Smooth muscle cell (in vitro differentiated cells): ENCODE measurements at regions not wholly inside any gene's neighbourhood (a gene's known extent, or its start where the extent isn't known, plus 50 kb on each side); places are given as distances from the start of the nearest gene placed in this dataset.

Experiments
- DNase-seq: peaks from one replicate; lab custom pipeline; 2025; ENCODE audit not compliant: unreplicated experiment; lab: John Stamatoyannopoulos, UW
- H2AFZ ChIP-seq: fragments of 200-600 bp; sonication (generic); 2 replicates; pipeline ENCODE4 v1.6.0; 2016; ENCODE audit warnings: antibody characterized with exemption, low read depth, mild to moderate bottlenecking
- H3F3A ChIP-seq: fragments of 200-600 bp; sonication (generic); 2 replicates; pipeline ENCODE4 v1.6.0; 2017; ENCODE audit warnings: antibody characterized with exemption, low read depth
- H3K27ac ChIP-seq: fragments of 200-600 bp; sonication (generic); 2 replicates; pipeline ENCODE4 v1.5.1; 2016; ENCODE audit warnings: low read depth, mild to moderate bottlenecking
- H3K27me3 ChIP-seq: fragments of 200-600 bp; sonication (generic); 2 replicates; pipeline ENCODE4 v1.6.1; 2016; ENCODE audit warnings: low read depth, mild to moderate bottlenecking
- H3K36me3 ChIP-seq: fragments of 200-600 bp; sonication (generic); 2 replicates; pipeline ENCODE4 v1.5.1; 2016; ENCODE audit warnings: low read depth
- H3K4me1 ChIP-seq: fragments of 200-600 bp; sonication (generic); 2 replicates; pipeline ENCODE4 v1.5.1; 2016; ENCODE audit warnings: low read depth
- H3K4me2 ChIP-seq: fragments of 200-600 bp; sonication (generic); 2 replicates; pipeline ENCODE4 v1.6.0; 2016; ENCODE audit warnings: mild to moderate bottlenecking
- H3K4me3 ChIP-seq: fragments of 200-600 bp; sonication (generic); 2 replicates; pipeline ENCODE4 v1.5.1; 2016; ENCODE audit warnings: mild to moderate bottlenecking
- H3K79me2 ChIP-seq: fragments of 200-600 bp; sonication (generic); 2 replicates; pipeline ENCODE4 v1.6.0; 2016; ENCODE audit warnings: low read depth, mild to moderate bottlenecking
- H3K9ac ChIP-seq: fragments of 200-600 bp; sonication (generic); 2 replicates; pipeline ENCODE4 v1.6.0; 2016; ENCODE audit warnings: low read depth
- H3K9me3 ChIP-seq: fragments of 200-600 bp; sonication (generic); replicated peaks from 2 replicates; pipeline ENCODE4 v1.5.1; 2016; ENCODE audit warnings: low read depth
- H4K20me1 ChIP-seq: fragments of 200-600 bp; sonication (generic); 2 replicates; pipeline ENCODE4 v1.6.0; 2016; ENCODE audit warnings: low read depth
- CTCF ChIP-seq: fragments of 200-600 bp; sonication (generic); IDR thresholded peaks from 2 replicates; pipeline ENCODE4 v1.5.1; 2017; ENCODE audit warnings: borderline replicate concordance, mild to moderate bottlenecking, antibody characterized with exemption; ENCODE audit not compliant: insufficient read depth, poor library complexity, severe bottlenecking
- WGBS: methylation state at CpG from one replicate; pipeline ENCODE4 v1.1.7; 2016; ENCODE audit warnings: low lambda C conversion rate; 5-methylcytosine and 5-hydroxymethylcytosine counted together

- Histone ChIP-seq H3K4me1 (peaks cover 17% of the 10 kb centered on the region), H3K27me3 (peaks cover 6% of the 10 kb centered on the region), H2AFZ (peak overlapping the region; percentile 83), H4K20me1 (no peaks in the 10 kb centered on the region), H3K4me3 (peak overlapping the region; percentile 47), H3K9me3 (no peaks in the 10 kb centered on the region), H3F3A (peaks cover 5% of the 10 kb centered on the region), H3K27ac (peak overlapping the region; percentile 96), H3K79me2 (no peaks in the 10 kb centered on the region), H3K4me2 (peak overlapping the region; percentile 84), H3K36me3 (no peaks in the 10 kb centered on the region), H3K9ac (peak overlapping the region; percentile 90)
- DNase-seq, result peak; percentile 53
- WGBS, result 6% methylated on average over 28 of the region's 47 CpGs
- no peak for TF ChIP-seq CTCF
Observed at GRCh38 chr6:166005944-166006899, 161.4 kb downstream of the TBXT start.

- Histone ChIP-seq H3K27ac (peak overlapping the region; percentile 96), H2AFZ (peak overlapping the region; percentile 83), H3K9me3 (no peaks in the 10 kb centered on the region), H3K4me3 (peak overlapping the region; percentile 47), H3K27me3 (peaks cover 6% of the 10 kb centered on the region), H3K4me2 (peak overlapping the region; percentile 84), H3K36me3 (no peaks in the 10 kb centered on the region), H3K9ac (peak overlapping the region; percentile 90), H3F3A (peaks cover 5% of the 10 kb centered on the region), H3K79me2 (no peaks in the 10 kb centered on the region), H3K4me1 (peaks cover 17% of the 10 kb centered on the region), H4K20me1 (no peaks in the 10 kb centered on the region)
- no peak for DNase-seq
- no peak for TF ChIP-seq CTCF
- WGBS, result 13% methylated on average over 20 of the region's 21 CpGs
Observed at GRCh38 chr6:166005401-166005943, 162.2 kb downstream of the TBXT start.

DNA sequence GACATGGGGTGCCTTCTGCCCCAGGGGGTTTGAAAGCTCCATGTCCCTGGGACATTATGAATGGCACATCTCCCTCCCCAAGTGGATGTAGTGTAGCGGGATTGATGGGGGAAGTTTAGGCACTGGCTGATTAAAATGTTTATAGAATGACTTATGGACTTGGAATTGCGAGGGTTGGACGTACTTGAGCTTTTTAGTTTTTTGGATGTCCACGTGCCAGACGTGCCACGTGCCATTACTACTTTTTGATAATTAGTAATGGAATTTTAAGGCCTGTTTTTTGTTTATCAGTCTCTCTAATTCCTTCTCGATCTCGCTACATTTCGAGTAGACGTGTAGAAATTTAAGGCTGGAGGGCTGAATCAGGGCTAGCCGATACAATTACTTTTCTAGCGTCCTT lies 162.8 kb downstream of the TBXT start:
- WGBS, result 60% methylated on average over 12 of the region's 12 CpGs
- Histone ChIP-seq H3K79me2 (no peaks in the 10 kb centered on the region), H4K20me1 (no peaks in the 10 kb centered on the region), H3F3A (peaks cover 5% of the 10 kb centered on the region), H3K4me1 (peaks cover 17% of the 10 kb centered on the region), H3K27me3 (peaks cover 6% of the 10 kb centered on the region), H3K4me2 (peak overlapping the region; percentile 84), H2AFZ (peak overlapping the region; percentile 83), H3K9ac (peak overlapping the region; percentile 90), H3K4me3 (no peak overlapping the region), H3K9me3 (no peaks in the 10 kb centered on the region), H3K36me3 (no peaks in the 10 kb centered on the region), H3K27ac (peak overlapping the region; percentile 96)
- DNase-seq, result no peak
- TF ChIP-seq CTCF, result no peak
